Sigmoid colon (tissue), 4 donors: ENCODE measurements at regions not wholly inside any gene's neighbourhood (a gene's known extent, or its start where the extent isn't known, plus 50 kb on each side); places are given as distances from the start of the nearest gene placed in this dataset.

ENCODE experiments used
- EP300 ChIP-seq, 4 donors: sonication (generic); formaldehyde crosslinking; IDR thresholded peaks; one replicate each; pipeline ENCODE4 v1.6.1; 2017; ENCODE audit warnings: antibody characterized with exemption in 4 of 4
- POLR2A ChIP-seq, 2 donors: fragments of 450-650 bp; IDR thresholded peaks; one replicate each; pipeline ENCODE4 v1.6.1; 2016; ENCODE audit warnings: antibody characterized with exemption in 2 of 2, mild to moderate bottlenecking in 2 of 2, moderate library complexity in 2 of 2
- POLR2AphosphoS5 ChIP-seq, 4 donors: sonication (generic); formaldehyde crosslinking; IDR thresholded peaks; one replicate each; pipeline ENCODE4 v1.6.1; 2017; ENCODE audit warnings: antibody characterized with exemption in 4 of 4
- TF ChIP-seq, protein P1 (sequence below), 4 experiments: fragments of 450-650 bp in 3 of 4; fragments of 200-600 bp in 1 of 4; IDR thresholded peaks; one replicate each; pipeline ENCODE4 v1.5.1; 2016 to 2019; ENCODE audit warnings: antibody characterized with exemption in 4 of 4, mild to moderate bottlenecking in 3 of 4, moderate library complexity in 2 of 4

DNA sequence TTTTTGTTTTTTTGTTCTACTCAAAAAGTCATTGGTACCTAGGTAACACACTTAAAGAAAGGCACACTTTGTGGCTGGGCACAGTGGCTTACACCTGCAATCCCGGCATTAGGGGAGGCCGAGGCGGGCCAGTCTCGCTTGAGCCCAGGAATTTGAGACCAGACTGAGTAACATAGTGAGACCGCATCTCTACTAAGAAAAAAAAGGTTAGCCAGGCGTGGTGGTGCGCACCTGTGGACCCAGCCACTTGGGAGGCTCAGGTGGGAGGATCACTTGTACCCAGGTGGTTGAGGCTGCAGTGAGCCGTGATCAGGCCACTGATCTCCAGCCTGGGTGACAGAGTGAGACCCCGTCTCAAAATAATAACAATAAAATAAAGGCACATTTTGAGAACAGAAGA, 67.4 kb upstream of the BHLHE23 start:
- TF ChIP-seq POLR2A (IDR thresholded peaks at IDR 0.05), result no peak
- TF ChIP-seq, protein P1, sequence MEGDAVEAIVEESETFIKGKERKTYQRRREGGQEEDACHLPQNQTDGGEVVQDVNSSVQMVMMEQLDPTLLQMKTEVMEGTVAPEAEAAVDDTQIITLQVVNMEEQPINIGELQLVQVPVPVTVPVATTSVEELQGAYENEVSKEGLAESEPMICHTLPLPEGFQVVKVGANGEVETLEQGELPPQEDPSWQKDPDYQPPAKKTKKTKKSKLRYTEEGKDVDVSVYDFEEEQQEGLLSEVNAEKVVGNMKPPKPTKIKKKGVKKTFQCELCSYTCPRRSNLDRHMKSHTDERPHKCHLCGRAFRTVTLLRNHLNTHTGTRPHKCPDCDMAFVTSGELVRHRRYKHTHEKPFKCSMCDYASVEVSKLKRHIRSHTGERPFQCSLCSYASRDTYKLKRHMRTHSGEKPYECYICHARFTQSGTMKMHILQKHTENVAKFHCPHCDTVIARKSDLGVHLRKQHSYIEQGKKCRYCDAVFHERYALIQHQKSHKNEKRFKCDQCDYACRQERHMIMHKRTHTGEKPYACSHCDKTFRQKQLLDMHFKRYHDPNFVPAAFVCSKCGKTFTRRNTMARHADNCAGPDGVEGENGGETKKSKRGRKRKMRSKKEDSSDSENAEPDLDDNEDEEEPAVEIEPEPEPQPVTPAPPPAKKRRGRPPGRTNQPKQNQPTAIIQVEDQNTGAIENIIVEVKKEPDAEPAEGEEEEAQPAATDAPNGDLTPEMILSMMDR (IDR thresholded peaks at IDR 0.05), result no peak
- no peak for TF ChIP-seq POLR2AphosphoS5 (IDR thresholded peaks at IDR 0.05)
- no peak for TF ChIP-seq EP300 (IDR thresholded peaks at IDR 0.05)
